HUDEP-2 (cell line): ENCODE measurements at regions not wholly inside any gene's neighbourhood (a gene's known extent, or its start where the extent isn't known, plus 50 kb on each side); places are given as distances from the start of the nearest gene placed in this dataset.
"Not testable (repeated sequence)": the region's sequence is repeated elsewhere in the genome, so short reads cannot be mapped to it uniquely, and the experiment has no call there.

Experiments
- DNase-seq, 76 experiments: peaks; one replicate each; lab custom pipeline; 2025; ENCODE audit not compliant: unreplicated experiment in 76 of 76; lab: John Stamatoyannopoulos, UW

DNA sequence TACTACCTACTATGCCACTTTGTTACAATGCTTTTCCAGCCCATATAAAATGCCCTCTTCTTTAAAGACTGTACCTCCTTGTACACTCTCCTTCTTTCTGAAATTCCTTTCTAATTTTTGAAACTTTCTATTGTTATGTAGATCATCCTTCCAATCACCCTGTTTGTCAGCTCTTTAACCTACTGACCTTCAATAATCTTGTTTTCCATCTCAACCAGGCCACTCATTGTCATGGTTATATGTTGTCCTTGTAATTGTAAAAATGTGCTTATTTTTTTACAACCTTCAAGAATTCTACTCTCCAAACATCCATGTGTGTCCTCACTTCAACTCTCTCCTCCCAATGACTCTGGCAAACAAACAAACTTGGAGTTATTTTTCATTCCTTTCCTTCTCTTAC, 1172.6 kb upstream of the CELF2 start:
- DNase-seq = no peak

- no peak for DNase-seq
Observed at GRCh38 chr10:9848278-9848677, 1169.4 kb upstream of the CELF2 start.

DNA sequence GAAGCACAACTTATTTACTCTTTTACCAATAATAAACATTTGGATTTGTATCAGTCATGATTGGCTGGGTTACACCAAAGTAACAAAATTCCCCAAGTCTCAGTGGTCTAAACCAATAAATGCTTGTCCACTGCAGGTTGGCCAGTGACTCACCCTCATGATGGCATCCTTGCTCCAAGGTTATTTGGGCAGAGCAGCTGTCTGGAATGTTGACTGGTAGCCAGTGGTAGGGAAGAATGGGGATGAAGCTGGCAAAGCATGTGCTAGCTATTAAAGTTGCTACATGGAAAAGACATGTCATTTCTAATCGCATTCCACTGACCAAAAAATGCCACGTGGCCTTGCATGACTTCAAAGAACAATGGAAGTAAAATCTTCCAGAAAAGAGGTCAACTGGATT, 1168.7 kb upstream of the CELF2 start:
- DNase-seq = no peak

DNA sequence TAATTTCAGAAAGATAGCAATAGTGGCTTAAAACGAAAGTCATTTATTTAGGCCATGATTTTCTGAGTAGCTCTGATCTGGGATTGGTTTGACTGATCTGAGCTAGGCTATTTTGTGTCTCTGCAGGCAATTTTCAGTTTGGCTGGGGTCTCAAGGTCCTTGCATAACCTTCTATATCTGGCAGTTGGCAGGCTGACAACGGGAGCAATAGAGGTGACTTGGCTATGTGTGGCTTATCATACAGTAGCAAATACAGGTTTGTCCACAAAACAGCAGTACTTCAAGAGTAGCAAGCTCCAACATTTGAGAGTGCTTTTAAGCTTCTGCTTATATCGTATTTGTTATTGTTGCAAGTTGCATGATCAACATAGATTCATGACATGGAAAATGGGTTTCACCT, 1167.3 kb upstream of the CELF2 start:
- no peak for DNase-seq

GRCh38 chr10:9851808-9852207, 1165.9 kb upstream of the CELF2 start:
- DNase-seq = no peak

- DNase-seq = peak in 1 of 76 experiments; percentile 4
Observed at GRCh38 chr10:9853405-9854355, 1164.0 kb upstream of the CELF2 start.

DNA sequence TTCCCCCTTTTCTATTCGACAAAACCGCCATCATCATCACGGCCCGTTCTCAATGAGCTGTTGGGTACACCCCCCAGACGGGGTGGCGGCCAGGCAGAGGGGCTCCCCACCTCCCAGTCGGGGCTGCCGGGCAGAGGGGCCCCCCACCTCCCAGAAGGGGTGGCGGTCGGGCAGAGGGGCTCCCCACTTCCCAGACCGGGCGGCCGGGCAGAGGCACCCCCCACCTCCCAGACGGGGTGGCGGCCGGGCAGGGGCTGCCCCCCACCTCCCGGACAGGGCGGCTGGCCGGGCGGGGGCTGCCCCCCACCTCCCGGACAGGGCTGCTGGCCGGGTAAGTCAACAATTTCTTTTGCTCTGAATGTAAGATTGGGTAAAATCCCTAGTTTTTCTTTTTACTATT, 1162.2 kb upstream of the CELF2 start:
- DNase-seq = not testable (repeated sequence)

GRCh38 chr10:9858816-9859215, 1158.9 kb upstream of the CELF2 start:
- DNase-seq = no peak

DNA sequence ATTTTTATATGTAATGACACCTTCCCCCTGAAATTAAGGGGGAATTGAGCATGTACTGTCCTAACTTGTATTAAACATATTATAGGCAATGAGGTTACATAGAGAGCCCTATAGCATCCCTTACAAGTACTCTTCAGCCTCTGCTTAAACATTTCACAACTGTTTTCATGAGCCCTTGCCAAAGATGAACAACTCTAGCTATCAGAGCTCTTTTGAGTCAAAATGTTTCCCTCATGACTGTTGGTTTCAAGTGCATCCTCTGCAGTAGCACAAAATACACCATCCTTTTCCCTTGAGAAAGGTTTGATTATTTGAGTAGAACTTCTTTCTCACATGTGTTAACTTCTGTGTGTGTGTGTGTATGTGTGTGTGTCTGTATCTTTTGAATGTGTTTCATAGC, 1157.6 kb upstream of the CELF2 start:
- no peak for DNase-seq

- no peak for DNase-seq
Observed at GRCh38 chr10:9863559-9864121, 1154.0 kb upstream of the CELF2 start.

- DNase-seq = no peak
Observed at GRCh38 chr10:9868499-9868898, 1149.2 kb upstream of the CELF2 start.

GRCh38 chr10:9869205-9869604, 1148.5 kb upstream of the CELF2 start:
- no peak for DNase-seq

DNA sequence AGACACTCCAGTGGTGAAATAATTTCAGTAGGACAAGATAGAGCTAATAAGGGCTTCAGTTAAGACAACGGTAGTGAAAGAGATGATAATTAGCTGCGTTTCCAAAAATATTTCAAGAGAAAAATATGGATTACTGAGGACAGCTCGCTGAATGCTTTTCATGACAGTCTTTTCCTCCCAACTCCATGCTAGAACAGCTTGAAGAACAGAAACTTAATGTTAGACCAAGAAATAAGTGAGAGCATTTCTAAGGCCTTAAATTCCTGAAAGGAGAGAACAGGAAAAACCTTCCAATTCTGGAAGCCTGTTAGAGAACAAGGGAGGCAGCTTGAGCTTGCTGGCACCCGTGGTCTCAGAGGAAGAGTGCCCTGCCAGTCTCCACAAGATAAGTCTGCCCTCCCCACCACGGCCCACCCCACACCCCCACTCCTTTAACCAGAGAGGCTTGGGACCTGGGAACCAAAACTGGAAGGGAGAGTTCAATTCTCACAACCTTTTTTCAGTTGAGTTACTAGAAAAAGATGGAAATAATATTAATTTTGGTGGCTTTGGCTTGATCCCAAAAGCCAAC, 1148.0 kb upstream of the CELF2 start:
- DNase-seq = no peak

DNA sequence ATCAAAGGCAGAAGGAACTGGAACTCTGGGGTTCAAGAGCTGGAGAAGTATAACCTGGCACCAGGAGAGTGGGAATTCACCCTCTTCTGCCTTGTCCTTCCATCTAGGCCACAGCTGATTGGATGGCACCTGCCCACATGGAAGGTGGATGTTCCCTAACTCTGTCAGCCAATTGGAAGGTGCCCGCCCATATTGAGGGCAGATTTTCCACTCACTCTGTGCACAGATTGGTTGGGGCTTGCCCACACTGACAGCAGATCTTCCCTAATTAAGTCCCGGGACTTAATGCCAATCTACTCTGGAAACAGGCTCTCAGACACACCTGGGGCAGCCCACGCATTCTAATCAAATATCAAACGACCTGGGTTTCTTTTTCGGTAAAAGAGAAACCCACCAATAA, 1142.3 kb upstream of the CELF2 start:
- no peak for DNase-seq

GRCh38 chr10:9877978-9878377, 1139.7 kb upstream of the CELF2 start:
- DNase-seq = no peak

DNA sequence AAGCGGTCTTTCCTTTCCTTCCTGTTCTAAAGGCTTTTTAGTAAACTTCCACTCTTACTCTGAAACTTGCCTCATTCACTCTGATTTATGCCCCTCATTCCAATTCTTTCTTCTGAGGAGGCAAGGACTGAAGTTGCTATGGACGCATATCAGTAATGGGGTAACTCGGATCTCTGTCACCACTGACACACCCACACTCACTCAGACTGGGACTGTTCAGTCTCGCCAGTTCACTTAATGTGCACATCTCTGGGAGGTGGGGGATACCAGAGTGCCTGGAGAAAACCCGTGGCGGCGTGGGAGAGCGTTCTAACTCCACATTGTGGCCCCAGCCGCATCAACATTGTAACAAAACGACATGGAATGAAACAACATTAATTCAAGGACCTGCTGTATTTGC, 1139.3 kb upstream of the CELF2 start:
- no peak for DNase-seq

DNA sequence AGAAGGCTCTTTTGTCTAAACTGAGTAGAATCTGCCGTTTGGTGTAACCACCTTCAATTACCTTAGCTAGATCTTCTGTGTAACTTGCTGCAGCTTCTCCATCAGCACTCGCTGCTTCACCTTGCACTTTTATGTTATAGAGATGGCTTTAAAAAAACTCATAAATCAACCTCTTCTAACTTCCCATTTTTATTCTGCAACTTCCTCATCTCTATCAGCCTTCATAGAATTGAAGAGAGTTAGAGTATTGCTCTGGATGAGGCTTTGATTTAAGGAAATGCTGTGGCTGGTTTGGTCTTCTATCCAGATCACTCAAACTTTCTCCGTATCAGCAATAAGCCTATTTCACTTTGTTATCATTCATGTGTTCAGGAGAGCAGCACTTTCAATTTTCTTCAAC, 1131.9 kb upstream of the CELF2 start:
- DNase-seq = no peak

- DNase-seq = no peak
Observed at GRCh38 chr10:9886772-9887171, 1130.9 kb upstream of the CELF2 start.

DNA sequence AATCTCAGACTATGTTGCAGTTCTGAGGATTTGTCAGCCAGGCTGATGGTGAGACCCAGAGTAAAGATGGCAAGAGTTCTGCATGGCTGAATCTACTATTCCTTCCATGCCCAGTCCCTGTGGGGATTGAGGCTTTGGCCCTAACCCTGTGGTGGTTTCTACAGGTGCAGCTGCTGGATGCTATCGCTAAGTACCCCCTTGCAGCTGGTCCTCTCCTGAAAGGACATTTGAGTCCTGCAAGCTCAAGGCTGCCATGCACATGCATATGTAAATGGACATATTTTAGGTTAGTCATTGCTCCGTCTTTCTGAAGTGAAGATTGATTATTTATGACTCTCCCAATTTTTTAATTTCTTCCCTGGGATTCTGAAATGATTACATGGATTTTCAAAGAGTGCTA, 1122.2 kb upstream of the CELF2 start:
- no peak for DNase-seq

GRCh38 chr10:9895981-9896380, 1121.7 kb upstream of the CELF2 start:
- DNase-seq = no peak

DNA sequence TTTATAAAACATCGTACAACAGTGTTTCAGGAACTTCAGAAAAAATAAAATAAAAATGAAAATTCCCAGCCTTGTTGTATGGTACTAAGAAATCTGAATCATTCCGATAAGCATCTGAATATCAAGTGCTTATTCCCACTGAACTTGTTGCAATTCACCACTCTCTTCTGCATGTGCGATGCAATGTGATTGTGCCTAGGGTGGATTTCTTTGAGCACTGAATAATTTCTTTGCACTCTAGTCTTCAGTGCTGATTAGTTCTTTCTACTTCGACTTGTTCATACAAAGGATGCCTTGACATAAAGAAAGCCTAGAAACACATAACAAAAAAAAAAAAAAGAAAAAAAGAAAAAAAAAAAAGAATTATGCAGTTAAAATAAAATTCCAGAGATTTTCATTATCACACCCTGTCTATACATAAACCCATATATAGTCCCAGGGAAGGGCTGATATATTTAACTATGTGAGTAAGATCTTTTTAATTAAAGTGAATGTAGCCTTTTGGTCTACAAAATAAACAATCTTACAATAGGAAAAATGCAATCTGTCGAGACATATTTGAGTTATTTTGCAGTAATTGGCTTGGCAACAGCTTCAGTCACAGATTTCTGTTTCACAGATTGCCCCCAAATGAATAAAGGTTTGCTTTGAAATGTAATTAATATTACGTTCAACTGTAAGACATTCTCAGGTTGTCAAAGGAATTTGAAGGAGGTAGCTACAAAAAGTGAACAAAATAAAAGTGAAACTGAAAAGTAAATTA, 1118.9 kb upstream of the CELF2 start:
- no peak for DNase-seq
